Embryonic facial prominence (tissue), 1 donor: ENCODE measurements at regions not wholly inside any gene's neighbourhood (a gene's known extent, or its start where the extent isn't known, plus 50 kb on each side); places are given as distances from the start of the nearest gene placed in this dataset.
"Not testable (repeated sequence)": the region's sequence is repeated elsewhere in the genome, so short reads cannot be mapped to it uniquely, and the experiment has no call there.

Experiments
- DNase-seq: peaks from one replicate; pipeline ENCODE4 v3.0.0-alpha.2; 2016; ENCODE audit errors: extremely low spot score

- no peak for DNase-seq
Observed at GRCh38 chr4:177798161-177798560, 355.9 kb upstream of the AGA start.

GRCh38 chr4:177802162-177802561 is 359.9 kb upstream of the AGA start:
- DNase-seq, result no peak

- no peak for DNase-seq
Observed at GRCh38 chr4:177802661-177803060, 360.4 kb upstream of the AGA start.

GRCh38 chr4:177803151-177803550 is 360.9 kb upstream of the AGA start:
- no peak for DNase-seq

GRCh38 chr4:177809791-177810190 is 367.6 kb upstream of the AGA start:
- DNase-seq, result no peak

- no peak for DNase-seq
Observed at GRCh38 chr4:177810220-177810619, 368.0 kb upstream of the AGA start.

- not testable (repeated sequence) for DNase-seq
Observed at GRCh38 chr4:177818392-177818791, 376.2 kb upstream of the AGA start.

- no peak for DNase-seq
Observed at GRCh38 chr4:177826973-177827372, 384.7 kb upstream of the AGA start.

GRCh38 chr4:177841258-177841657 is 399.0 kb upstream of the AGA start:
- no peak for DNase-seq

- DNase-seq, result no peak
Observed at GRCh38 chr4:177853229-177853628, 411.0 kb upstream of the AGA start.

- no peak for DNase-seq
Observed at GRCh38 chr4:177855507-177856197, 413.4 kb upstream of the AGA start.

GRCh38 chr4:177860171-177860570 is 417.9 kb upstream of the AGA start:
- DNase-seq, result no peak

GRCh38 chr4:177861551-177862094 is 419.4 kb upstream of the AGA start:
- DNase-seq, result no peak

GRCh38 chr4:177862541-177863176 is 420.4 kb upstream of the AGA start:
- no peak for DNase-seq

- DNase-seq, result no peak
Observed at GRCh38 chr4:177879851-177880250, 437.6 kb upstream of the AGA start.

GRCh38 chr4:177895136-177895535 is 452.9 kb upstream of the AGA start:
- no peak for DNase-seq

GRCh38 chr4:177901786-177902185 is 459.5 kb upstream of the AGA start:
- DNase-seq, result no peak

- no peak for DNase-seq
Observed at GRCh38 chr4:177902386-177902785, 460.1 kb upstream of the AGA start.

- no peak for DNase-seq
Observed at GRCh38 chr4:177907736-177908424, 465.6 kb upstream of the AGA start.

GRCh38 chr4:177921715-177922114 is 479.5 kb upstream of the AGA start:
- no peak for DNase-seq

- no peak for DNase-seq
Observed at GRCh38 chr4:177923888-177924287, 481.7 kb upstream of the AGA start.

- DNase-seq, result no peak
Observed at GRCh38 chr4:177937041-177937440, 494.8 kb upstream of the AGA start.

- no peak for DNase-seq
Observed at GRCh38 chr4:177938226-177938625, 496.0 kb upstream of the AGA start.
